ENCODE measurements at regions not wholly inside any gene's neighbourhood (a gene's known extent, or its start where the extent isn't known, plus 50 kb on each side); places are given as distances from the start of the nearest gene placed in this dataset.

GRCh38 chr6:100944644-100945043 lies 63.5 kb upstream of the ASCC3 start:
- DNase-seq = no peak

- DNase-seq = no peak
Measured at GRCh38 chr6:100946021-100946540, 65.0 kb upstream of the ASCC3 start.

GRCh38 chr6:100946711-100947110 lies 65.6 kb upstream of the ASCC3 start:
- no peak for DNase-seq

- DNase-seq = no peak
Measured at GRCh38 chr6:100948381-100949133, 67.4 kb upstream of the ASCC3 start.

GRCh38 chr6:100952006-100952405 lies 70.9 kb upstream of the ASCC3 start:
- DNase-seq = no peak

GRCh38 chr6:100959280-100959679 lies 78.2 kb upstream of the ASCC3 start:
- no peak for DNase-seq

- no peak for DNase-seq
Measured at GRCh38 chr6:100962466-100962865, 81.3 kb upstream of the ASCC3 start.

- DNase-seq = peak; percentile 1
Measured at GRCh38 chr6:100965067-100965466, 83.9 kb upstream of the ASCC3 start.

- DNase-seq = no peak
Measured at GRCh38 chr6:100968949-100969348, 87.8 kb upstream of the ASCC3 start.

- no peak for DNase-seq
Measured at GRCh38 chr6:100979267-100979666, 98.1 kb upstream of the ASCC3 start.

- DNase-seq = no peak
Measured at GRCh38 chr6:100980949-100981348, 99.8 kb upstream of the ASCC3 start.

GRCh38 chr6:100986921-100987320 lies 105.8 kb upstream of the ASCC3 start:
- DNase-seq = no peak

GRCh38 chr6:100987556-100987955 lies 106.4 kb upstream of the ASCC3 start:
- no peak for DNase-seq

GRCh38 chr6:100988391-100988984 lies 107.4 kb upstream of the ASCC3 start:
- DNase-seq = no peak

- no peak for DNase-seq
Measured at GRCh38 chr6:100990070-100990469, 108.9 kb upstream of the ASCC3 start.

- no peak for DNase-seq
Measured at GRCh38 chr6:100996409-100996808, 115.3 kb upstream of the ASCC3 start.

- no peak for DNase-seq
Measured at GRCh38 chr6:100998111-100998510, 117.0 kb upstream of the ASCC3 start.

GRCh38 chr6:100999034-100999597 lies 118.0 kb upstream of the ASCC3 start:
- DNase-seq = no peak

GRCh38 chr6:101000341-101000740 lies 119.2 kb upstream of the ASCC3 start:
- DNase-seq = no peak

GRCh38 chr6:101001012-101001411 lies 119.9 kb upstream of the ASCC3 start:
- DNase-seq = no peak

GRCh38 chr6:101001607-101002006 lies 120.5 kb upstream of the ASCC3 start:
- no peak for DNase-seq

- no peak for DNase-seq
Measured at GRCh38 chr6:101003075-101003474, 121.9 kb upstream of the ASCC3 start.

- DNase-seq = no peak
Measured at GRCh38 chr6:101011186-101011585, 130.1 kb upstream of the ASCC3 start.

- DNase-seq = no peak
Measured at GRCh38 chr6:101013612-101014195, 132.6 kb upstream of the ASCC3 start.

Measured in NCI-H2227 treated with DMSO at 0.1 percent for 48 hours (cell line).